NCI-H82 treated with DMSO at 0.1 percent for 48 hours (cell line): ENCODE measurements at regions not wholly inside any gene's neighbourhood (a gene's known extent, or its start where the extent isn't known, plus 50 kb on each side); places are given as distances from the start of the nearest gene placed in this dataset.

ENCODE experiments used
- DNase-seq: peaks from one replicate; lab custom pipeline; 2025; ENCODE audit not compliant: unreplicated experiment; lab: John Stamatoyannopoulos, UW

- DNase-seq: no peak
Observed at GRCh38 chr11:40062616-40063015, 1396.8 kb downstream of the LRRC4C start.

- DNase-seq: no peak
Observed at GRCh38 chr11:40061221-40061620, 1398.2 kb downstream of the LRRC4C start.

DNA sequence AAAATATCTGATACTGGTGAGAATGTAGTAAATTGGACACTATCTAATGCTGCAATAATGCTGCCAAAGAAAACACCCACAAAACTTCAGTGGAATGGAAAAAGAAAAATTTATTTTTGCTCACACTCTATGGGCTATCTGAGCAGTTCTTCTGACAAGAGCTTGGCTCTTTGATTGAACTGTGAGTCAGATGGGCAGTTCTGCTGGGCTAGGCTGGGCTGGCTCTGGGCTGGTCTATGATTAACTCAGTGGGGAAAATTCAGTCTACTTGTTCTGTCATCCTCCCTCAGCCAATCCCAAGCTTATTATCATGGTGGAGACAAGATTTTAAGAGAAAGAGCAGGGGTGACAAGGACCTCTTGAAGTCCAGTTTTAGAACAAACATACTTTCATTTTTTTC is 1404.8 kb downstream of the LRRC4C start:
- DNase-seq: no peak

DNA sequence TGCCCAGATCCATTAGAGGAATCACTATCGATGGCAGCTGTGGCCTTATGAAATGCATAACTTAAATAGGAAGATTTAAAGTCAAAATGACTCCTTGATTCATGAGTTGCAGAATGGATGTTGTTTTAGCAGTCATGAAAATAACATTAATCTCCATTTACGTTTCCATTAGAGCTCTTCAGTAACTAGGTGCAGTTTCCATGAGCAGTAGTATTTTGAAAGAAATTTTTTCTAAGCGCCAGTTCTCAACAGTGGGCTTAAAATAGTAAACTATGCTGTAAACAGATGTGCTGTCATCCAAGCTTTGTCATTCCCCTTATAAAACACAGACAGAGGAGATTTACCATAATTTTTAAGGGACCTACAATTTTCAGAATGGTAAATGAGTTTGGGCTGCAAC is 1414.1 kb downstream of the LRRC4C start:
- DNase-seq: no peak

DNA sequence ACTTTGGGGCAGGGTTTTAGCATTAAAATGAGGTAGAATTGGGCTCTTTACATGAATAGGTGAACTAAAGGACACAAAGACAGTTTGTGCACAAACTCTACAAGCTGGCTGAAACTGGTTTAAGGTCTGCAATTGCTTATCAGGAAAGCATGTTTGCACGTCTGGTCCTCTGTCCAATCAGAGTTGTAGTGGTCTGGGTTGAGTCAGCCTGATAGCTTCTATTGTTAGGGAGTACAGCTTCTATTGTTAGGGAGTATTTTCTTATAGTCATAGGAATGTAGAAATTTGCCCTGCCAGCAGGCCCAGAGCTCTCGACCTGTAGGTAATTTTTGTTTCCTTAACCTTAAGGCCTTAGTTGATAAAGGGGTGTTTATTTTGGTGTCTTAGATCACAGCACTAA is 1422.4 kb downstream of the LRRC4C start:
- no peak for DNase-seq

DNA sequence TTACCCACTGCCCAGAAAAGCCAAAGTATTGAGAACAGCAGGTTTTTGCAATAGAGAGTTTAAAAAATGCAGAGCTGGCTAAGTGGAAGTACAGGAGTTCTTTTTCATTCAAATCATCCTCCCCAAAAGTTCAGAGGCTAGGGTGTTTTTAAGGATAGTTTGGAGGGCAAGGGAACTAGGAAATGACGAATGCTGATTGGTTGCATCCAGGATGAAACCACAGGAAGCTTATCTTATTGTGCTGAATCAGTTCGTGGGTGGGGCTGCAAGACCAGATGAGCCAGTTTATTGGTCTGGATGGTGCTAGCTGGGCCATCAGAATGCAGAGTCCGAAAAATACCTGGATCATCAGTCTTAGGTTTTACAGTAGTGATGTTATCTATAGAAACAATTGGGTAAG is 1427.1 kb downstream of the LRRC4C start:
- no peak for DNase-seq

DNA sequence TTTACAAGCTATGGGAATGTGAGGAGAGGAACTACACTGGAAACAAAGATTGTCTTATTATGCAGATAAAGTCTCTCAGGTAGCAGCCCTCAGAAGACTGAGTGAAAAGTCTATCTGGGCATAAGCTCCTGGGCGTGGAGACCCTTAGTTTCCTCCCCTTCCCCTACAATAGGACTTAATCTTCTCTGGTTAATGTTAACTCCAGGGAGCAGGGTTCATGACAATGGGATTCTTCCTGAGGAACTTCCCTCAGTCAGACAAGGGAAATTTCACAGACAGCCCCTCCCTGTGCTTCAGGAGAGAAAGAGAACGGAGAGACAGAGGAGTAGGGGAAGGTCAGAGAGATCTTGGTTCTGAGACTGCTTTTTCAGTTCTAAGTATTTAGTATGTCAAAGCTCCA is 1428.6 kb downstream of the LRRC4C start:
- no peak for DNase-seq

DNA sequence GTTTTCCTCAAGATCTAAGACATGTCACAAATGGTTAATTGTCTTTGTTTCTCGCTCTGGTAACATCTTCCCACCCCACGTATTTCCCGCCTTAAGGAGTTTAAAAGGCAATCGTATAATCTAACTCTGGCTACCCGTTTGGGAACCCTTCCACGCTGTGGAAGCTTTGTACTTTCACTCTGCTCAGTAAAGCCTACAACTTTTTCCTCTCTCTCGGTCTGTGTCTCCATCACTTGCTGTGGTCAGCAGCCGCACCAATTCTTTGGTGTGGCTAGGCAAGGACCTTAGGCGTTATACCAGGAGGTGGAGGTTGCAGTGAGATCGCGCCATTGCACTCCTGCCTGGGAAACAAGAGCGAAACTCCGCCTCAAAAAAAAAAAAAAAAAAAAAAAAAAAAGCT is 1430.1 kb downstream of the LRRC4C start:
- DNase-seq: no peak

DNA sequence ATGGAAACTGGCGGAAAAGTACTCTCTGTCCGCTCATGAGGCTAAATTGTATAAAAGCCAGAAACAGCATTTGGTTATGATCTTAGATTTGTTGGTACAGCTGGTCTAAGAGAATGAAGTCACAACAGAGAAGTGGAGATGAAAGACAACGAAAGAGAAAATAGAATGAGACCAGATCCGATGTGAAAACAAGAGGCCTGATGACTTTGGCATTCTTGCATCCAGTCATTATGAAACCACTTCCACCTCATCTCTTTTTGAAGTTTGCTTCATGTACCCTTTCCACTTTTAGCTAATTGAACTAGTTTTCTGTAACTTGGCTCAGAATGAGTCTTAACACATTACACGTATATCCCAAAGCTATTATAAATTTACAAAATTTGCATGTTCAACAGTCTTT is 1431.7 kb downstream of the LRRC4C start:
- no peak for DNase-seq

- DNase-seq: no peak
Observed at GRCh38 chr11:40023724-40024123, 1435.7 kb downstream of the LRRC4C start.

- no peak for DNase-seq
Observed at GRCh38 chr11:40010011-40010410, 1449.4 kb downstream of the LRRC4C start.

GRCh38 chr11:39992551-39992950 is 1466.9 kb downstream of the LRRC4C start:
- DNase-seq: no peak

- no peak for DNase-seq
Observed at GRCh38 chr11:39990421-39990831, 1469.0 kb downstream of the LRRC4C start.

GRCh38 chr11:39975091-39975490 is 1484.4 kb downstream of the LRRC4C start:
- peak; percentile 11 for DNase-seq

DNA sequence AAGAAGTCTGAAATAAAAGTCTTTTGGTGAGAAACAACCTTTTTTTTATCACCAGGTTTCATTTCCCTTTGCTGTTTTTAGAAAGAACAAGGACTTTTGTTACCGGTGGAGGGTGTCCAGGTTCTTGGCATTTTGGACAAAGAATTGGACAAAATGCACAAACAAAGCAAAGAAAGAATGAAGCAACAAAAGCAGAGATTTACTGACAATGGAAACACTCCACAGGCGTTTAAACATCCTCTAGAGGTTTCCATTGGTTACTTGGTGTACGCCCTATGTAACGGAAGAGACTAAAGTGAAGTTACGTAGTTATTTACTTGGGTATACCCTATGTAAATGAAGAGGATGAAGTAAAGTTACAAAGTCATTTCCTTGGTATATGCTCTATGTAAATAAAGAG is 1487.0 kb downstream of the LRRC4C start:
- DNase-seq: no peak

DNA sequence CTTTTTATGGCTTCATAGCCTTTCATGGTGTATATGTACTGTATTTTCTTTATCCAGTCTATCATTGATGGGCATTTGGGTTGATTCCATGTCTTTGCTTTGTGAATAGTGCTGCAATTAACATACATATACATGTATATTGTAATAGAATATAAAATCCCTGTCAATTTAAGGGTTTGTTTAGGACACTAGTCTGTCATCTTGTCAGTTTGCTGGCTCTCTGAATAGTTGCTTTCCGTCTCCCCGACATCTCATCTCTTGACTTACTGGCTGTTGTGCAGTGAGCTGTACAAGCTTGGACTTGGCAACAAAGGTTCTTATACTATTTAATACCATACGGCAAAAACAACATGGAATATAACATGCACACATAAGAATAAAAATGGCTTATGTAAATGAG is 1487.5 kb downstream of the LRRC4C start:
- DNase-seq: no peak

DNA sequence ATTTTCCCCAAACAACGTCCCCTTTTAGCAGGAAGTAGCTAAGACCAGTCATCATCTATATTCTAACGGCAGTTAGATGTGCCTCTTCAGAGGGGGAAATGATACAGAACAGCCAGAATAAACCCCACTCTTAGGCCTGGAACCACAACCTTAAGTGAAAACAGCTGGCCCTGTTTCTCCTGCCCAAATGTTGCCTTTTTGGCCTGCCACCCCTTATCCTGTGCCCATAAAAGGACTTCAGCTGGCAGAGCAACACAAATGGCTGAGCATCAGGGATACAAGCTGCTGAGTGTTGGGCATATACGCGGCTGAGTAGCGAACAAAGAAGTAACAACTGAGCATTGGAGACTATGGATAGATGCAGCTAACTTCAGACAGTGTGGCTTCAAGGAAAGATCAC is 1491.4 kb downstream of the LRRC4C start:
- no peak for DNase-seq

- no peak for DNase-seq
Observed at GRCh38 chr11:39965701-39966100, 1493.8 kb downstream of the LRRC4C start.

DNA sequence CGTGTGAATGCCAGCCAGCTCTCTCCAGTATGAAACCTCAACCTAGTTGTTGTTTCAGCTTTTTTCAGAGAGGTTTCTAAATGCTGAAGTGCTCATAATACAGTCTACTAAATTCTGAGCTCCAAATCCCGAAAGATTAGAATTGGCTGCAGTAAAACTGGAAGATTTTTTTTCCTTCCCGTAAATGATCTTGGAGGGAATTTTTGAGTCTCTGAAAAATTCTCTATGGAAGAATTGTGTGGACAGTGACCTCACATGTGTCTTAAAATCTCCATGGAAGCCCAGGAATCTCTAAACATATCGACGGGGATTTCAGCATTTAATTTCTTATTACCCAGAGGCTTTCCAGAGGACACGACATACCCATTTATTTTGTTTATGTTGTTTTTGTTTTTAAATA is 1499.2 kb downstream of the LRRC4C start:
- no peak for DNase-seq

GRCh38 chr11:39932966-39933365 is 1526.5 kb downstream of the LRRC4C start:
- no peak for DNase-seq

GRCh38 chr11:39917256-39917655 is 1542.2 kb downstream of the LRRC4C start:
- DNase-seq: peak; percentile 83

GRCh38 chr11:39910087-39910486 is 1549.4 kb downstream of the LRRC4C start:
- DNase-seq: no peak

DNA sequence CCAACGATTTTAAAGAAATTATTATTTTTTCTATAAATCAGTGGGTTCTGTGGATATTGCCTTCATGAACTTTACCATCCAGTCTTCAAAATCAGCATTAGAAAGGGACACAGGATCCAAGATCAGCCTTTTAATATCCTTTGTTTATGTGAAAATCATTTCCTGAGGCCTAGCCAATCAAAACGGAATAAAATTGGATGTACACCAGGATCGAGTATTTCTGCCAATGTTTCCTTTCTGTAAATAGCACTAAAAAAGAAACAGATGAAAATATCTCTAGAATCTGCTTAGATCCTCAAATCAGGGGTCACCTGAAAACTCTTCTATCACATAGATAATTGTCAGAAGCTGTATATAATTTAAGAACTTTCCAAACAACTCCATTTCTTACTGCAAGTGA is 1598.5 kb downstream of the LRRC4C start:
- no peak for DNase-seq

- DNase-seq: peak; percentile 69
Observed at GRCh38 chr11:39817241-39817640, 1642.2 kb downstream of the LRRC4C start.
